MM.1S (cell line): ENCODE measurements at regions not wholly inside any gene's neighbourhood (a gene's known extent, or its start where the extent isn't known, plus 50 kb on each side); places are given as distances from the start of the nearest gene placed in this dataset.

Source experiments
- DNase-seq: peaks from one replicate; pipeline ENCODE4 v3.0.0-alpha.2; 2015
- H2AFZ ChIP-seq: fragments of 300-600 bp; sonication (generic); 2 replicates; pipeline ENCODE4 v1.6.0; 2016; ENCODE audit warnings: antibody characterized with exemption, low read length
- H3F3A ChIP-seq: fragments of 300-600 bp; sonication (generic); 2 replicates; pipeline ENCODE4 v1.6.1; 2016; ENCODE audit warnings: mild to moderate bottlenecking, antibody characterized with exemption, low read length, moderate library complexity, mixed read lengths; ENCODE audit not compliant: insufficient read depth
- H3K27ac ChIP-seq: fragments of 300-600 bp; sonication (generic); 2 replicates; pipeline ENCODE4 v1.5.1; 2016; ENCODE audit warnings: mild to moderate bottlenecking, low read length
- H3K27me3 ChIP-seq: fragments of 300-600 bp; sonication (generic); replicated peaks from 2 replicates; pipeline ENCODE4 v1.6.0; 2016; ENCODE audit warnings: low read length; ENCODE audit not compliant: insufficient read depth
- H3K36me3 ChIP-seq: fragments of 300-600 bp; sonication (generic); replicated peaks from 2 replicates; pipeline ENCODE4 v1.6.1; 2016; ENCODE audit warnings: mild to moderate bottlenecking, low read length, mixed read lengths; ENCODE audit not compliant: insufficient read depth
- H3K4me1 ChIP-seq: fragments of 300-600 bp; sonication (generic); 2 replicates; pipeline ENCODE4 v1.6.1; 2016; ENCODE audit warnings: low read length, mixed read lengths
- H3K4me2 ChIP-seq: fragments of 300-600 bp; sonication (generic); 2 replicates; pipeline ENCODE4 v1.6.0; 2016; ENCODE audit warnings: low read depth, low read length
- H3K4me3 ChIP-seq: fragments of 300-600 bp; sonication (generic); 2 replicates; pipeline ENCODE4 v1.5.1; 2016; ENCODE audit warnings: low read length, mixed read lengths
- H3K79me2 ChIP-seq: fragments of 300-600 bp; sonication (generic); 2 replicates; pipeline ENCODE4 v1.6.1; 2016; ENCODE audit warnings: mixed run types, low read length, mixed read lengths
- H3K9ac ChIP-seq: fragments of 300-600 bp; sonication (generic); 2 replicates; pipeline ENCODE4 v1.6.1; 2016; ENCODE audit warnings: low read length, mixed read lengths
- H3K9me2 ChIP-seq: fragments of 300-600 bp; sonication (generic); replicated peaks from 2 replicates; pipeline ENCODE4 v1.6.1; 2016; ENCODE audit warnings: mild to moderate bottlenecking, low read length, mixed read lengths; ENCODE audit not compliant: insufficient read depth
- H3K9me3 ChIP-seq: fragments of 300-600 bp; sonication (generic); replicated peaks from 2 replicates; pipeline ENCODE4 v1.6.1; 2016; ENCODE audit warnings: mild to moderate bottlenecking, low read length, mixed read lengths; ENCODE audit not compliant: insufficient read depth
- H4K20me1 ChIP-seq: fragments of 300-600 bp; sonication (generic); 2 replicates; pipeline ENCODE4 v1.6.1; 2016; ENCODE audit warnings: mild to moderate bottlenecking, low read length, moderate library complexity, mixed read lengths; ENCODE audit not compliant: insufficient read depth
- EZH2 ChIP-seq: fragments of 300-600 bp; sonication (generic); optimal IDR thresholded peaks from 2 replicates; pipeline ENCODE3; 2017; ENCODE audit warnings: low read depth, mild to moderate bottlenecking, antibody characterized with exemption, low read length, mixed read lengths
- EZH2phosphoT487 ChIP-seq: fragments of 300-600 bp; sonication (generic); IDR thresholded peaks from 2 replicates; pipeline ENCODE4 v1.6.1; 2018; ENCODE audit warnings: antibody characterized with exemption, low read length
- TF ChIP-seq, protein P1 (sequence below): fragments of 300-600 bp; sonication (generic); IDR thresholded peaks from 2 replicates; pipeline ENCODE4 v1.5.1; 2016; ENCODE audit warnings: antibody characterized with exemption, low read length, mixed read lengths

- no peaks in the 10 kb centered on the region for H3K9me2 ChIP-seq
- no peaks in the 10 kb centered on the region for H3K27me3 ChIP-seq
- no peaks in the 10 kb centered on the region for H3K9me3 ChIP-seq
- H3K36me3 ChIP-seq, result no peaks in the 10 kb centered on the region
- no peak for DNase-seq
- TF ChIP-seq, protein P1, sequence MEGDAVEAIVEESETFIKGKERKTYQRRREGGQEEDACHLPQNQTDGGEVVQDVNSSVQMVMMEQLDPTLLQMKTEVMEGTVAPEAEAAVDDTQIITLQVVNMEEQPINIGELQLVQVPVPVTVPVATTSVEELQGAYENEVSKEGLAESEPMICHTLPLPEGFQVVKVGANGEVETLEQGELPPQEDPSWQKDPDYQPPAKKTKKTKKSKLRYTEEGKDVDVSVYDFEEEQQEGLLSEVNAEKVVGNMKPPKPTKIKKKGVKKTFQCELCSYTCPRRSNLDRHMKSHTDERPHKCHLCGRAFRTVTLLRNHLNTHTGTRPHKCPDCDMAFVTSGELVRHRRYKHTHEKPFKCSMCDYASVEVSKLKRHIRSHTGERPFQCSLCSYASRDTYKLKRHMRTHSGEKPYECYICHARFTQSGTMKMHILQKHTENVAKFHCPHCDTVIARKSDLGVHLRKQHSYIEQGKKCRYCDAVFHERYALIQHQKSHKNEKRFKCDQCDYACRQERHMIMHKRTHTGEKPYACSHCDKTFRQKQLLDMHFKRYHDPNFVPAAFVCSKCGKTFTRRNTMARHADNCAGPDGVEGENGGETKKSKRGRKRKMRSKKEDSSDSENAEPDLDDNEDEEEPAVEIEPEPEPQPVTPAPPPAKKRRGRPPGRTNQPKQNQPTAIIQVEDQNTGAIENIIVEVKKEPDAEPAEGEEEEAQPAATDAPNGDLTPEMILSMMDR, result no peak
- TF ChIP-seq EZH2, result no peak
- no peak for TF ChIP-seq EZH2phosphoT487
- no peak overlapping the region for H3K27ac ChIP-seq
- H3K4me3 ChIP-seq, result no peak overlapping the region
- no peak overlapping the region for H2AFZ ChIP-seq
- no peaks in the 10 kb centered on the region for H3F3A ChIP-seq
- no peaks in the 10 kb centered on the region for H3K79me2 ChIP-seq
- H3K4me1 ChIP-seq, result no peaks in the 10 kb centered on the region
- no peaks in the 10 kb centered on the region for H4K20me1 ChIP-seq
- no peak overlapping the region for H3K4me2 ChIP-seq
- no peak overlapping the region for H3K9ac ChIP-seq
Measured at GRCh38 chr5:18051953-18052352, 417.7 kb downstream of the TAF11L14 start.

DNA sequence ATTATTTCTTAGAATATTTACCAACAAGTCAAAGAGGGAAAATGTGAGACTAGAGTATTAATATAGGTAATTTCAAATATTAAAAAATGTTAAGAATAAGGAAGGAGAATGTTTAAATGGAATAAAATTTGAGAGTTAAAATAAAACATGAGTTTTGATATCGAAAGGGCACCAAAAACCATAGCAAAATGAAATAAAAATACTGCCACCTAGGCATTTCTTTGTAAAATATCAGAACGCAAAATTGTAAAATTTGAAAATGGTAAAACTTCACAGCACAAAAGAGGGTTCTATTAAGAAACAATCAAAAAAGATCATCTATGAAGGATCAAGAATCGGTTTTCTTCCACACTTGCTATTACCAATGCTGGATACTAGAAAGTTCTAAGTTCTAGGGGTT lies 418.3 kb downstream of the TAF11L14 start:
- Histone ChIP-seq H3K4me2 (no peak overlapping the region), H3K9me2 (no peaks in the 10 kb centered on the region), H2AFZ (no peak overlapping the region), H3F3A (no peaks in the 10 kb centered on the region), H3K36me3 (no peaks in the 10 kb centered on the region), H3K9ac (no peak overlapping the region), H3K9me3 (no peaks in the 10 kb centered on the region), H4K20me1 (no peaks in the 10 kb centered on the region), H3K27me3 (no peaks in the 10 kb centered on the region), H3K4me3 (no peak overlapping the region), H3K27ac (no peak overlapping the region), H3K4me1 (no peaks in the 10 kb centered on the region), H3K79me2 (no peaks in the 10 kb centered on the region)
- no peak for DNase-seq
- TF ChIP-seq EZH2phosphoT487 (no peak), EZH2 (no peak)
- TF ChIP-seq, protein P1, result no peak

- H3K4me3 ChIP-seq, result no peak overlapping the region
- no peaks in the 10 kb centered on the region for H3K27me3 ChIP-seq
- H4K20me1 ChIP-seq, result no peaks in the 10 kb centered on the region
- no peaks in the 10 kb centered on the region for H3K4me1 ChIP-seq
- H3K36me3 ChIP-seq, result no peaks in the 10 kb centered on the region
- no peaks in the 10 kb centered on the region for H3K9me2 ChIP-seq
- H3K9me3 ChIP-seq, result no peaks in the 10 kb centered on the region
- no peak overlapping the region for H3K9ac ChIP-seq
- H3K27ac ChIP-seq, result no peak overlapping the region
- DNase-seq, result no peak
- TF ChIP-seq EZH2, result no peak
- TF ChIP-seq EZH2phosphoT487, result no peak
- TF ChIP-seq, protein P1, result no peak
- H2AFZ ChIP-seq, result no peak overlapping the region
- H3F3A ChIP-seq, result no peaks in the 10 kb centered on the region
- H3K4me2 ChIP-seq, result no peak overlapping the region
- H3K79me2 ChIP-seq, result no peaks in the 10 kb centered on the region
Measured at GRCh38 chr5:18057725-18058124, 423.5 kb downstream of the TAF11L14 start.
